Body of pancreas (tissue), 4 donors: ENCODE measurements at regions not wholly inside any gene's neighbourhood (a gene's known extent, or its start where the extent isn't known, plus 50 kb on each side); places are given as distances from the start of the nearest gene placed in this dataset.
"Not testable (repeated sequence)": the region's sequence is repeated elsewhere in the genome, so short reads cannot be mapped to it uniquely, and the experiment has no call there.

Source experiments
- ATAC-seq: fragments of 150-250 bp; one replicate; pipeline ENCODE4 v1.9.1; 2016
- DNase-seq, 4 donors: peaks; one replicate each; pipeline ENCODE4 v3.0.0-alpha.2; 2019
- H3K27ac ChIP-seq, 4 donors: fragments of 200-600 bp; sonication (generic); 1 replicate in 3 of 4; 2 replicates in 1 of 4; pipeline versions ENCODE4 v1.5.1 to v1.6.1; 2016 to 2019; ENCODE audit warnings: mild to moderate bottlenecking in 1 of 4, mixed read lengths in 1 of 4, moderate library complexity in 1 of 4
- H3K27me3 ChIP-seq, 2 donors: fragments of 200-600 bp; sonication (generic); one replicate each; pipeline ENCODE4 v1.6.0; 2016; ENCODE audit warnings: mild to moderate bottlenecking in 1 of 2
- H3K36me3 ChIP-seq, 2 donors: fragments of 200-600 bp; sonication (generic); replicated peaks in 1 of 2; 2 replicates each; pipeline ENCODE4 v1.5.1; 2016; ENCODE audit warnings: low read depth in 2 of 2; ENCODE audit not compliant: insufficient read depth in 1 of 2
- H3K4me1 ChIP-seq: fragments of 200-600 bp; sonication (generic); one replicate; pipeline ENCODE4 v1.6.0; 2016
- H3K4me3 ChIP-seq, 2 donors: fragments of 200-600 bp; sonication (generic); 1 replicate in 1 of 2; 2 replicates in 1 of 2; pipeline ENCODE4 v1.5.1; 2016 to 2019
- H3K9me3 ChIP-seq, 3 donors: fragments of 200-600 bp; sonication (generic); 1 replicate in 2 of 3; 2 replicates in 1 of 3; pipeline ENCODE4 v1.5.1; 2016
- CTCF ChIP-seq, 7 experiments: fragments of 450-650 bp in 4 of 7; fragments of 200-600 bp in 3 of 7; sonication (generic) in 3 of 7; IDR thresholded peaks; one replicate each; pipeline ENCODE4 v1.5.1; 2016 to 2019; ENCODE audit warnings: antibody characterized with exemption in 7 of 7
- POLR2A ChIP-seq, 3 donors: fragments of 450-650 bp; IDR thresholded peaks; one replicate each; pipeline ENCODE4 v1.6.1; 2016; ENCODE audit warnings: antibody characterized with exemption in 3 of 3, mild to moderate bottlenecking in 2 of 3
- WGBS, 2 donors: methylation state at CpG; one replicate each; pipeline ENCODE4 v1.1.5; 2017; 5-methylcytosine and 5-hydroxymethylcytosine counted together
- intact Hi-C: fragments of 100-400 bp; cut with DNase I; formaldehyde crosslinking; loops from one replicate; pipeline ENCODE4 v1.15.1; 2023

GRCh38 chr5:122515210-122515609, 203.2 kb downstream of the SNCAIP start:
- intact Hi-C loops: loop anchor here (10.0 kb wide), 1 partner anchor 1100 kb away; no protein-coding TSS in a partner anchor
- not testable (repeated sequence) for H3K9me3 ChIP-seq, H3K4me1 ChIP-seq, H3K27ac ChIP-seq, DNase-seq, H3K27me3 ChIP-seq, H3K36me3 ChIP-seq, ATAC-seq, H3K4me3 ChIP-seq
- WGBS, 2 donors: 76 to 77% methylated on average over 20 to 23 of the region's 23 CpGs

GRCh38 chr5:122515709-122516431, 203.8 kb downstream of the SNCAIP start:
- no peaks in the 10 kb centered on the region for H3K27me3 ChIP-seq
- intact Hi-C loops: loop anchor here (10.0 kb wide), 1 partner anchor 1099 kb away; no protein-coding TSS in a partner anchor
- peak; percentile 68 for ATAC-seq

GRCh38 chr5:122516432-122516743, 204.4 kb downstream of the SNCAIP start:
- no peaks in the 10 kb centered on the region for H3K4me1 ChIP-seq
- H3K36me3 ChIP-seq: no peaks in the 10 kb centered on the region
- TF ChIP-seq POLR2A (IDR thresholded peaks at IDR 0.05): no peak
- no peak for TF ChIP-seq CTCF (IDR thresholded peaks at IDR 0.05)
- DNase-seq (no peak), ATAC-seq (no peak)
- intact Hi-C loops: loop anchor here (10.0 kb wide), 1 partner anchor 1098 kb away; no protein-coding TSS in a partner anchor
- no peaks in the 10 kb centered on the region for H3K9me3 ChIP-seq
- H3K27ac ChIP-seq: no peak overlapping the region
- no peaks in the 10 kb centered on the region for H3K27me3 ChIP-seq
- H3K4me3 ChIP-seq: no peak overlapping the region
- 48% methylated on average over 4 of the region's 4 CpGs for WGBS, 2 donors

More at GRCh38 chr5:122515709-122516431, 203.8 kb downstream of the SNCAIP start:
- no peak overlapping the region for H3K4me3 ChIP-seq
- TF ChIP-seq POLR2A (IDR thresholded peaks at IDR 0.05) (no peak), CTCF (IDR thresholded peaks at IDR 0.05) (peak; percentile 31 to 75 (median 64))
- no peak overlapping the region for H3K27ac ChIP-seq
- 22 to 33% methylated on average over 6 of the region's 6 CpGs for WGBS, 2 donors
- H3K4me1 ChIP-seq: no peaks in the 10 kb centered on the region
- no peaks in the 10 kb centered on the region for H3K36me3 ChIP-seq
- peak; percentile 46 to 61 (median 54) for DNase-seq
- no peaks in the 10 kb centered on the region for H3K9me3 ChIP-seq

- Histone ChIP-seq H3K27ac (no peak overlapping the region), H3K4me1 (no peaks in the 10 kb centered on the region), H3K27me3 (no peaks in the 10 kb centered on the region), H3K9me3 (no peaks in the 10 kb centered on the region), H3K4me3 (no peak overlapping the region), H3K36me3 (no peaks in the 10 kb centered on the region)
- no peak for TF ChIP-seq POLR2A (IDR thresholded peaks at IDR 0.05)
- no peak for TF ChIP-seq CTCF (IDR thresholded peaks at IDR 0.05)
- intact Hi-C loops: loop anchor here (10.0 kb wide), 1 partner anchor 1098 kb away; no protein-coding TSS in a partner anchor
- ATAC-seq (no peak), DNase-seq (no peak)
- 92 to 95% methylated on average over 1 of the region's 1 CpG for WGBS, 2 donors
Observed at GRCh38 chr5:122517091-122517490, 205.1 kb downstream of the SNCAIP start.

- Histone ChIP-seq H3K9me3 (no peaks in the 10 kb centered on the region), H3K4me1 (no peaks in the 10 kb centered on the region), H3K27ac (no peak overlapping the region), H3K4me3 (no peak overlapping the region), H3K27me3 (no peaks in the 10 kb centered on the region), H3K36me3 (no peaks in the 10 kb centered on the region)
- intact Hi-C loops: no loop called here
- 37 to 59% methylated on average over 6 of the region's 6 CpGs for WGBS, 2 donors
- TF ChIP-seq CTCF (IDR thresholded peaks at IDR 0.05): no peak
- TF ChIP-seq POLR2A (IDR thresholded peaks at IDR 0.05): no peak
- DNase-seq: no peak
- no peak for ATAC-seq
Observed at GRCh38 chr5:122523776-122524175, 211.7 kb downstream of the SNCAIP start.
